ENCODE measurements at regions not wholly inside any gene's neighbourhood (a gene's known extent, or its start where the extent isn't known, plus 50 kb on each side); places are given as distances from the start of the nearest gene placed in this dataset.

- no peak for TF ChIP-seq TAF1 (IDR thresholded peaks at IDR 0.05; ENCODE audit: borderline replicate concordance, low read depth, low read length)
- TF ChIP-seq POLR2AphosphoS5 (IDR thresholded peaks at IDR 0.05; ENCODE audit: low read depth, low read length) = no peak
- TF ChIP-seq POLR2A (IDR thresholded peaks at IDR 0.05; ENCODE audit: low read depth, low read length) = no peak
Measured at GRCh38 chr10:27410153-27410552, 94.0 kb upstream of the RAB18 start.

All from GM12892 (cell line).